NCI-H526 treated with DMSO at 0.1 percent for 48 hours (cell line): ENCODE measurements at regions not wholly inside any gene's neighbourhood (a gene's known extent, or its start where the extent isn't known, plus 50 kb on each side); places are given as distances from the start of the nearest gene placed in this dataset.
A peak's percentile ranks its signal among the peaks of the same experiment; 100 is the strongest.

Experiments
- DNase-seq: peaks from one replicate; lab custom pipeline; 2025; lab: John Stamatoyannopoulos, UW

DNA sequence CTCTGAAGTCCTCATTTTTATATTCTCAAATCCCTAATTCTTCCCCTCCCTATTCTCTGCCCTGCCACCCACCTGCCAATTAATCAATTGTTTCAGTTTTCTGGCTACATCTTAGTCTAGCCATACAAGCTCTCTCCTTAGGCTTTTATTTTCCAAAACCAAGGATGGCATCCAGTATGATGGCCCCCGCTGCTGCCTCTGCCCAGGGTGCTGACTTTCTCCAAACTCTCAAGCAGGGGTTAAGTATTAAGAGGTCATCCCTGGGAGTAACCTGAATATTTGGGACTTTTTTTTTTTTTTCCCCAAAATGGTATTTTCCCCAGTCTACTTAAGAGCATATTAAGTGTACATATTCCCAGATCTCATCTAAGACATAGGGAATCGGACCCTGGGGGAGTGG is 183.8 kb downstream of the DHX35 start:
- no peak for DNase-seq

DNA sequence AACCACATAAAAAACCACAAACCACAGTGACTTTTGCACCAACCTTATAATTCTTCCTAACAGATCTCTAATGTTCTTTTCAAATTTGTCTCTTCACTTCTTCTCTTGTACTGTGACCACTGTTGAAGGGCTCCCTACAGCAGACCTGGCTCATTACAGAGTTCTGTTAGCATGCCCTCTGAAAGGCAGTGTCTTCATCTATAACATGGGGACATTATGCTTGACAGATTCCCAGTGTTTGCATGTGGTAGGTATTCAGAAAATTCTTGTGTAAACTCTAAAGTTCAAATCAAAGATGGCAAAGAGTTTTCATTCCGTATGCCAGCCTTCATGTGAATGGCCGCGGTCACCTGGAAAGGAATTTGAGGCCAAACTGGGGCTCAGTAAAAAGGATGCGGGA is 182.6 kb downstream of the DHX35 start:
- no peak for DNase-seq

DNA sequence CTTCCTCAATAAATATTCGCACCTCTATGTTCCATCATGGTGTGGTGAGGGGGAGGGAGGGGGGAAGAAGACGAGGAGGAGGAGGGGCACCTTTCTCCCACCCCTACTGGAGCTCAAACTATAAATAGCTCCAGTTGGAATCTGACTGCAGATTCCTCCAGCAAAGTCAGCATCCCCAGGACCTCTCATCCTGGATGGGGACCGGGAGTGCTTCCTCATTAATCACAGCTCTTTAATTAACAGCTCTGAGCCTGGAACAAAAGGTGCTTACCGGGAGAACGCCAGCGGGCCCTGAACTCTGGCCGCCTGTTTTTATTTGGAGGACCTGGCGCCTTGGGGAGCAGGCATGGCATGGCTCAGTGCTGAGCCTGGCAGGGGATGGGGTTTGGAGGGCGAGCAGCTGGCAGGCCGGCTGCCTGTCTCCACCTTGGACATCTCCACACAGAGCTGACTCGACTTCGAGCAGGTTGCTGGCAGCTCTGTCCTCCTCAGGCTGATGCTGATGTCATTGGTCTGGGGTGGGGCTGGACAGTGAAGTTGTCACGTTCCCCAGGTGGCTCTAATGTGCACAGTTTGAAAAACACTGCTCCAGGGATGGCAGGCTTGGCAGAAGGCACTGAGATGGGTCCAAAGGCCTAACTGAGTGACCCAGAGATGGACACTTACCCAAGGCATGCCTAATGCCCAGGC is 180.4 kb downstream of the DHX35 start:
- no peak for DNase-seq

DNA sequence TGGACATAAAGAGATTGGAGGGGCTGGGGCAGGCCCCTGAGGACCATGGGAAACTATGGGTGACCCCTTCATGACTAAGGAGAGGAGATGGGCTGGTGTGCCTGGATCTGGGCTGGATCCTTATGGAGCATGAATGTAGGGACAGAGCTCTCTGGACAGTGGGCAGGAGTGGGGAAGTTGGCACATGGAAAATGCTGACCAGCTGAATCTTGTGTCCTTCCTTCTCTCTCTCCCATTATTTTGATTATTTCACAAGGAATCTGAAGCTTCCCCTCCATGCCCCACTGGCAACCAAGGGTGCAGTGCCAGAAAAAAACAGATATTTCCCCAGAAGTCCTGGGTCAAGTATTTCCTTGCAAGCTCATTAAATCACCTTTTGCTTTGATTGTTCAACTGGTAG is 175.2 kb downstream of the DHX35 start:
- DNase-seq: no peak

DNA sequence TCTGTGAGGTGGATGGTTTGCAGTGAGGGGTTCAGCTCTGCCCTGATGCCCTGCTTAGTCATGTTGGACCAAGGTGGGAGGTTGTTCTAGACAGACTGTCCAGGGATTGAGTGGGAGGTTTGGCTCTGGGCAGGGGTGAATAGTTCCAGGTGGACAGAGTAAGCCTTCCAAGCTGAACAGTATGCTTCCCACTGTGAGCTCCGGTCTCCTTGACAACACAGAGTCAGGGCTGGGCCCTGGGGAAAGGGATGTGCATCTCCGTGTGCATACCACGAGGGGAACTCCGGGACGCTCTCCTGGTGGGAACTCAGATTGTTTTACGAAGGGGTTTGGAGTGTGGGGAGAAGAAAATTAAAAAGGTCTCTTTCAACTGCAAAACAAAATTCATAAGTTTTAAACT is 174.7 kb downstream of the DHX35 start:
- no peak for DNase-seq

DNA sequence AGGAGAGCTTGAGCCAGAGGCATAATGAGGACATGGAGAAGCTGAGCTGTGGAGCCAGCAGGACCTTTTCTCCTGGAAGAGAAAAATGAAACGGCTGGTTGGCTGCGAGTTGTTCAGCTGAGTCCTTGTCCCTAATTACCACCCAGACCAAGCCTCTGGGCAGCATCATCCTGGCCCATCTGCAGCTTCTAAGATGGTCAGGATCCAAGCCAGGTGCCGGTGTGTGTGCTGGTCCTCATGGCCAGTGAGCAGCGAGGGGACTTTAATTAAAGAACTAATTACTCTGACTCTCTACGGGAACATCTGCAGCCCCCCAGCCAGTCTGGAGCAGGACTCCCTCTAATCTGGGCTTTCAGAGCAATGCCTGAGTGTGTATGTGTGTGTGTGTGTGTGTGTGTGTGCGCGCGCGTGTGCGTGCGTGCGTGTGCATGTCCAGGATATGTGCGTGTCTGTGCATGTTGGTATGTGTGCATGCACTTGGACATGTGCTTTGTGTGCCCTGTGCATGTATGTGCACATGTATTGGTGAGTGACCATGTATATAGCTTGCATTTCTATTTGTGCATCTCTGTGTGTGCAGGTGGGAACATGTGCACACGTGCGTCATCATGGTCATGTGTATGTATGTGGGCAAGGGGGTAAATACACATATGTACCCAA is 173.9 kb downstream of the DHX35 start:
- DNase-seq: no peak

DNA sequence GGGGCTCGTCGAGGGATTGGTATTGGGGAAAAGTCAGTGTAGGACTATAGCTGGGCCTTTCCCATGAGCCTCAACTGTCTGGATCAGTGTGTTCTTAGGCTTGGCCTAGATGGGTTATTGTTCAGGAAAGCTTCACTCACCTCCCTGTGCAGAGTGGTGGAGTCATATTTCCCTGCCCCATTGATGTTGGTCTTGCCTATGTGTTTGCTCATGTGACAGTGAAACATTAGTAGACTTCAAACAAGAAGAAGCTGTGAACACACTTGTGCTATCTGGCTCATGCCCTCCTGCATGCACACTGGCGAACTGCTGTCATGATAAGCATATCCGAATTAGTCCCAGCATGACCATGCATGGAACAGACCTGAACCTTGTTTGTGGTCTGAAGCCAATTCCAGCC is 171.1 kb downstream of the DHX35 start:
- DNase-seq: no peak

DNA sequence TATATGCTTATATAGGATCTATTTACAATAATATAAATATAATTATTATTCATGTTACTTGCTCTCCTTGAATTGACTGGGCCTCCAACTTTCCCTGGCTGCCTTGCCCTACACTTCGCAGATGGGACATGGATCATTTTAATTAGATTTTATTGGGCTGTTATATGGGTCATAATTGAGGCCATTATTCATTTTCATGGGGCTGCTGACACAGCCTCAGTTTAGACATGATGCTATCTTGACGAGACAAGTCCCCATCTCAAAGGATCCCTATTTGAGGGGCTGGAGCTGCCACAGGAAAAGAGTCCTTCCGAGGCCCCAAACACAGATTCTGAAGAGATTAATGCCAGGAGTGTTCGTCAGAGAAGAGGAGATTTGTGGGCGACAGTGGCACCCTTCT is 170.4 kb downstream of the DHX35 start:
- no peak for DNase-seq

DNA sequence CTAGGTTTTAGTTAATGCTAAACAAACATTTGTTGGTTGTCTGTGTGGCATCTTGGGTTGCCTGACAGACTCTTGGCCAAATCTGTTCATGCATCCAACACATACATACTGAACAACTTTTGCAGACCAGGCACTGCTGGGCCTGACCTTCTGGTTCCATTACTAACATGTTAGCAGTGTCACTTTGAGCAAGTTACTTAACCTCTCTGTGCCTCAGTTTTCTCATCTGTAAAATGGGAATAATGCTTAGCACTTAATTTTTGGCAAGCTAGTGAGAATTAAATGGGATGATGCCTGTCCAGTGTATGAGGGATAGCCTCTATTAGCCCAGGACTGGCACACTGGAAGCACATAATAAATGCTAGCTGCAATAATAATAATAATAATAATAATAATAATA is 169.9 kb downstream of the DHX35 start:
- no peak for DNase-seq

DNA sequence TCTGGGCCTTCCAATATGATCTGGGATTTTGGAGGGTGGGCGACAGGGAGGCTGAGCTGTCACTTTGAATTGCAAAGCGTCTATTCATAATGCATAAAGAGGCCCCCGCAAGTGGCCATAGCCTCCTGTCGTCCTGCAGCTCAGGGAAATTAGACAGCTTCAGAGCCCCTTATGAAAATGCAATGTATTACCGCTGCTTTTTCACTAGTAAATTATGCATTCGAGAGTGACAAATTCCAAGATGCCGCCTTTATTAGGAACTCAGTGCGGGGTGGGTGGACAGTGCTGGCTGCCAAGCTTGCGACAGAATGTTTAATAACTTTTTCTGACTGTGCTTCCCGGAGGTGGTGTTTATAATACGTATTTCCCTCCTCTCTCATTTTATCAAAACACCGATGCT is 168.5 kb downstream of the DHX35 start:
- no peak for DNase-seq

DNA sequence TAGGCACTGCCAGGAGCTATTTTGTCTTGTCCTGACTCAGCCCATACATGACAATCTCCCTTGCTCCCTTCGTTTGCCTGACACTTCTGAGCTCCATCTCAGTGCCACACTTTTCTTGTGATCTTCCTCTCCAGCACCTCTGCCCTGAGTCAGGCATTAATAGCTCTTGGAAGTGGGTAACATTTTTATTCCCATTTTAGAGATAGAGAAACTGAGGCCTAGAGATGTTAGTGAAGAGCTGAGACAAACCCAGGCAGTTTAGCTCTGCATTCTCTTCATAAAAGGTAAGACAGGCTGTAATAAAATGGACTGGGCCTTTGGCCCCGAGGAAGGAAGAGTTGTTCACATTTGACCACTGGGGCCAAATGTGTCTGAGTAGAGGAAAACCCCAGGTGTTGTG is 167.4 kb downstream of the DHX35 start:
- no peak for DNase-seq

DNA sequence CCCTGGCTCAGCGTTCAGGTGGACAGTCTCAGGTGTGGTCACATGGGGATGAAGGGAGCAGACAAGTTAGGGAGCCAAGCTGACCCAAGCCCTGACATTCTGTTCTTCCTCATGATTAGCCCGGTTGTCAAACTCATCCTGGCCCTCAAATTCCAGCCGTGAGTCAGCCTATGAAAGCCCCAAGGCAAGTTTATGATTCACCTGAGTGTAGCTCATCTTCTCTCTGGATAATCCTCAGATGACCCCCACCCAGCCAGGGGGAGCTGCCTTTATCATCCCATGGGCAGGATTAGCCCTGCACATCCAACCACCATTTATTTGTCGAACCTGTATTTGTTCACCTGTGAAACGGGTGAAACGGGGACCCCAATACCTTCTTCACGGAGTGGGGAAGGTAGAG is 161.9 kb downstream of the DHX35 start:
- no peak for DNase-seq

DNA sequence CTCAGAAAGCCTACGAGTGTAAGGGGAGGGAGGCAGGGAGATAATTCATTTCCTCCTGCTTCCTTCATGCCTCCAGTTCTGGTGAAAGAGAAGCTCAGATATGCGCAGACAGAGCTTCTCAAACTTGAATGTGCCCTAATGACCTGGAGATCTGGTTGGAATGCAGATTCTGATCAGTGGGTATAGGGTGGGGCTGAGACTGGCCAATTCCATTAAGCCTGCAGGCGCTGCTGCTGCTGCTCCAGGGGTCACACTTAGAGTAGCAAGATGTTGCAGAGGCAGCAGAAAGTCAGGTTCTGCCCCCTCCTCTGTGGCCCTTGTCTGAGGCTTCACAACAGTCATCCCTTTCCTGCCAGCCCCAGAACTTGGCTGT is 161.0 kb downstream of the DHX35 start:
- no peak for DNase-seq

DNA sequence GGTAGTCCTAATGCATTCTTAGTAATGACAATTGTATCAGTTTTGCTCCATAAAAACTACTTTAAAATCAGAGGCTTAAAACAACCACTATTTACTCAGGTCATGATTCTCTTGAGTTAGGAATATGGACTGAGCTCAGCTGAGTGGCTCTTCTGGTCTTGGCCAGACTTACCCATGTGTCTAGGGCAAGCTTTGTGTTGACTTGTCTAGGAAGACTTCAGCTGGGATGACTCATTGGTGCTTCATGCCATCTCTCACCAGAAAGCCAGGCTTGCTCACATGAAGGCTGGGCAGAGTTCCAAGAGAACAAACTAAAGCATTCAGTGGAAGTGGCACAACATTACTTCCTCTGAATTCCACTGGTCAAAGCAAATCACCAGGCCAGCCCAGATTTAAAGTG is 155.3 kb downstream of the DHX35 start:
- DNase-seq: no peak

DNA sequence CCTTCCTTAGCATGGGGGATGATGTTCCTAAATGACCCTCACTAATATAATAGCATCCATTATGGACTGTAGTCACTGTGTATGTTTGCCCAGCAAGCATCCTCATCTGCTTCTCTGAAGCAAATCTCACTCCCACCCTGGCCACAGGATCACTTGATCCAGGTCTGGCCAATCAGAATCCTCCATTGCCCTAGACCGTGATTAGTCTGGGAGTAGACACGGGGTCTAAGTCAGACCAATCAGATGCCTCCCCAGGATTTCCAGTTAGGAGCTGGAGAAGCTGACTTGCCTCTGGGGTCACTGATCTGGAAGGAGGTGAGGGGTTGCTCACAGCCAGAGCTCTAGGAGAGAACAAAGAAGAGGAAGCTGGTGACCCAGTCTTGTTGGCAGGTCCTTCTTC is 153.9 kb downstream of the DHX35 start:
- DNase-seq: no peak

DNA sequence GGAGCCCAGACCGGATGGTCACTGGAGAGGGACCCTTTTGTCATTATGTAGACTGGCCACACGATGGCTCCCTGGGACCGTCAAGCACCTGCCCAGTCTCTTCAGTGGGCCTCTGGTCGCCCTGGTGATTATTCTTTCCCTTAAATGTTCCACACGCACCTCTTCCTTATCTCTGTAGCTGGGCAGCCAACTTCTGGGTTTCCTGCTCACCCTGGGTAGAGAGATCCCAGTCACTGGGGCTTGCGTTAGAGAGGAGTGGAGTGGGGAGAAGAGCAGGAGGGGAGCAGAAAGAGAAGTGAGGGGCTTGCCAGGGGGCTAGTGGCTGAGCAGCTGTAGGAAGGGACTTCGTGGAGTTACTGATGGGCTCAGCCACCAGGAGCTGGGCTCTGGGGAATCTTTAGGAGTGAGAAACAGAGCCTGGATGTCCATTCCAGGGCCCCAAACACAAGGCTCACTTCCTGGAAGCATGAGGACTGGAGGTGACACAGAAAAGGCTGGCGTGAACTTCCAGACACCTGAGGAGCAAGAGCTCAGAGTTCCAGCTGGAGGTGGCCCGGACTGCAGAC is 150.1 kb downstream of the DHX35 start:
- peak; percentile 33 for DNase-seq

DNA sequence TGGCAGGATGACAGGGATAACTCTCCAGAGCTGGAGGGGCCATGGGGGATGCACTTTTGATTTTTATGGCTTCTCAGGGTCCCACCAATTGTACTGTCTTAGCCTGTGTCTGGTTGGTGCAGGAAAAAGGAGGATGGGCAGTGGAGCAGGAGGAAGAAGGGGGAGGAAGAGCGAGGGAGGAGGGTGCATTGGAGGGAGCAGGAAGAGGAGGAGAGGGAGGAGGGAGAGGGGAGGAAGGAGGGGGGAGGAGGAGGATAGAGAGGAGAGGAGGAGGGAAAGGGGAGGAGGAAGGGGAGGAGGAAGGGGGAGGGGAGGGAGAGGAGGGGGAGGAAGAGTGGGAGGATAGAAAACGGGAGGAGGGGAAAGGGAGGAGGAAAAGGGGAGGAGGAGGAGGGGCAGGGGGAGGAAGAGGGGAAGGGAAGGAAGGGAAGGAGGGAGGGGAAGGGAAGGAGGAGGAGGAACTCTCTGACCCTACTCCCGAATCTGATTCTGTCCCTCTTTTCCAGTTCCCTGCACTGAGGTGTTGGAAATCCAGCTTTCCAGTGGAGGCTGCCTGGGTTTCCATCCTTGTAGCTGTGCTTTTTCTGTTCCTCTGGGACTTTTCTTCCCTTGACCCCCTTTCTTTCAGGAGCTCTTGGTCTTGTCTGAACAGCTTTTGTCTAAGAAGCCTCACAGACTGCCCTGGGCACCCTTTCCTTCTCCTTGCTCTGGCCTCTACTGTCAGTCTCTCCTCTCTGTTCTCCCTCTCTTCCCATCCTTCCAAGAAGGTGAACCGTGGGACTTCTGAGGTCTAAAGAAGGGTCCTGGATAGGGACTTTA is 149.4 kb downstream of the DHX35 start:
- DNase-seq: no peak

DNA sequence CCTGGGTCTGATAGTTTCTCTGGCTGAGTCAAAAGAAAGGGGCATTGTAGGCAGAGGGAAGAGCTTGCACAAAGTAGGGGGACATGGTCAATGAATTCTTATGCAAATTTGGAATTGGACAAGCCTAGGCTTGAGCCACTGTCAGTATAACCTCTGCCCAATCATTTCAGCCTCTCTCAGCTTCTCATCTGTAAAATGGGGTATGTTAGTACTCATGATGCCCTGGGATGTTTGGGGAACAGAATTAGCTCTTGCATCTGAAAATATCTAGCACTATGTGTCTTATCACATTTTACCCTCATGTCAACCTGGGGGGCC is 148.6 kb downstream of the DHX35 start:
- no peak for DNase-seq

DNA sequence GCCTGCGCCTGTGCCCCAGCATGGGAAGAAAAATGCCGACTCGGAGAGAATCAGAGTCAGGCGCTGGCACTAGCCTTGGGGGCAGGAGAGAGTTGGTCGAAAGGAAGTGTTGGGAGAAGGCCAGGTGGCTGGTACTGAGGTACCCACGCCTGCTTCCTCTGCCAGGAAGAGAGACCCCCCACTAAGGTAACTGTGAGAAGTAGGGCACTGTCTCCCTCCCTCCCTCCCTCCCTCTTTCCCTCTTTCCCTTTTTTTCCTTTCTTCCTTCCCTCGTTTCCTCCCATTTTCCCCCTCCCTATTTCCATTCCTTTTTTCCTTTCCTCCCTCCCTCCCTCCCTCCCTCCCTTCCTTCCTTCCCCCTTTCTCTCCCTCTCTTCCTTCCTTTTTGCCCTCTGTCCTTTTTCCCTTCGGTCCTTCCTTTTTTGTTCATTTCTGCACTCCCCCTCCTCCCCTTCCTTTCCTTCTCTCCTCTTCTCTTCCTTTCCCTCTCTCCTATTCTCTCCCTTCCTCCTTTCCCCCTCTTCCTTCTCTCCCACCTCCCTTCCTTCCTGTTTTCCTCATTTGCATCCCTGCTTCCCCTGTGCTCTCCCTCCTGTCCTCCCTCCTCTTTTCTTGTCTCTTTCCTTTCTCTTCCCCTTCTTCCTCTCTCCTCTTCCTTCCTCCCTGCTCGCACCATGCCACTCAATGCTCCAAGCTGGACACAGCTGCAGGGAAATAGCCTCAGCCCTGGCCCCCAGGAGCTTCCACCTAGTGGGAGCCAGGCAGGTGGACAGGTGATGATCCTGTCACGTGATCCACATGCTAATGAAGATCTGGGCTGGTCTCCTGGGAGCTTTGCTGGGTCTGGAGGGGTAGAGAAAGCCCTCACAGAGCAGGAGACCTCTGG is 148.0 kb downstream of the DHX35 start:
- peak; percentile 28 for DNase-seq

DNA sequence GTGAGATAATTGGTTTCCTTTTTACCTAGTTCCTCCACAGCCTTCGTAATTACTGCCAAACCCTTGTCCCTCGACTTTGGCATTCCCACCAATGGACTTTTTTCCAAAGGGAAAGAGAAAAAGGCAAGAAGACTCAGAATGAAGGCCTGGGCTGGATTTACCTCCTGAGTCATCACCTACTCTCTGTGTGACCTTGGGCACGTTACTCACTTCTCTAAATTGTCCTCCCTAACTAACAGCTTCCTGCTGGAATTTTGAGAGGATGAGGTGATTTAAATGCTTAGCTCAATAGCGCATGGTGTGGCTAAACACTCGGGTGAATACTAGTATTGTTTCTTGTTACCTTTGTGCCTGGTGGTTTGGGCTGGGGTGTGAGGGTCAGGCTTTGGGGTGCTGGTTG is 146.6 kb downstream of the DHX35 start:
- no peak for DNase-seq

DNA sequence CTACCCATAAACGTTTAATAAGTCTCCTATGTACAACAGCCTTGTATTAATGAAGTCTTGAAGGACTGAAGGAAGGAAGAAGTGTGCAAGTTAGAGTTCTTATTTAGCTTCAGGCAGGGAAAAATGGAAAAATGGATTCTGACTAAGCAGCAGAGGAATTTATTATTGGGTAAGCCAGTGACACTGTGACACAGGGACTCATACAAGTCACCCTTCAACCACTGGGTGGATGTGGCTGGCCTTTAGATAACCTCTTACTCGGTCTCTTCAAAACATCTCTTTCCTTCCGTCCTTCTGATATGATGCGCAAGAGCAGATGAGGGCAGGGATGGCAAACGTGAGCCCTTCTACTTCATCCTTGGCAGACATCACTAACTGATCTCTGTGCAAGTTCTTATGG is 145.6 kb downstream of the DHX35 start:
- DNase-seq: no peak

DNA sequence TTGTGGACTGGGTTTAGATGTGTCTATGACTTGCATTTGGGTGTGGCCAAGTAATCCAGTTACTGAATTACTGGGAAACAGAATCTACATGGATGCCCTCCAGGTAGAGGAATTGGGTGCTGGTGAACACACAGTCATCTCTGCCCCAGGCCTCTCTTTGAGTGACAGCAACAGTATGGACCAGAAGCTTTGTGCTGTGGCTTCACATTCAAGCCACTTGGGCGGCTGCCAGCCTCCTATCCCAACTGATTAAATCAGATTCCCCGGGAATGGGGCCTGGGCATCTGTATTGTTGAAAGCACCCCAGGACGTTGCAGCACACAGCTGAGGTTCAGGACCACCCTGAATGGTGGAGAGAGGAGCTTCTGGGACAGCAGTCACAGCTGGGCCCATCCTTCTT is 144.6 kb downstream of the DHX35 start:
- DNase-seq: no peak
